ENCODE measurements at regions not wholly inside any gene's neighbourhood (a gene's known extent, or its start where the extent isn't known, plus 50 kb on each side); places are given as distances from the start of the nearest gene placed in this dataset.

DNA sequence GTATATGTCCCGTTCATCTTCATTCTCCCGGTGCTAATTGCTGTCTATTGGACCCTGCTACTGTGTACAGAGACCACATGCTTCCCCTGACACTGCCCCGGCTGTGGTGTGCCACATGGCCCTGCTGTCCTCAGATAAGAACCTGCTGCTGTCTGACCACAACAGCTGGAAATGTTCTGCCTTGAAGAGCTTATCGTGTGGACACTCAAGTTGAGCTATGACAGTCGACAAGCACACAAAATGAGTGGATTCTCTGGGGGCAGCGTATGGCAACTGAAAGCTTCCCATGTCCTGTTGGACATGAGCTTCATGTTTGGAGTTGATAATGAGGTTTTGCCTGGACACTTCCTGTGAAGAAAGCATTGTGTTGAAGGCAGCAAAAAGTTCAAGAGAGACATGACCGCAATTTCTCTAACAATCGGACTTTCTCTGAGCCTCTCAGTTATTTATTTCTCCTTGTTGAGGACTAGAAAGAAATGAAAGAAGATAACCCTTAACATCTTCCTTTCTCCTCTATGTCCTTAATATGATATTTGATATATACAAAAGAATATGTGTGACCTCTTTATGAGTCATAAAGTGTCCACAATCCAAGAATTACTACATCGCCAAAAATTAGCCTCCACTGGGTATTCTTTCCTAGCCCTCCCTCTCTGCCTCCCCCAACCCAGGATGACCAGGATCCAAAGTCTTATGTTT is 187.1 kb upstream of the TCF21 start:
- TF ChIP-seq, protein P1, sequence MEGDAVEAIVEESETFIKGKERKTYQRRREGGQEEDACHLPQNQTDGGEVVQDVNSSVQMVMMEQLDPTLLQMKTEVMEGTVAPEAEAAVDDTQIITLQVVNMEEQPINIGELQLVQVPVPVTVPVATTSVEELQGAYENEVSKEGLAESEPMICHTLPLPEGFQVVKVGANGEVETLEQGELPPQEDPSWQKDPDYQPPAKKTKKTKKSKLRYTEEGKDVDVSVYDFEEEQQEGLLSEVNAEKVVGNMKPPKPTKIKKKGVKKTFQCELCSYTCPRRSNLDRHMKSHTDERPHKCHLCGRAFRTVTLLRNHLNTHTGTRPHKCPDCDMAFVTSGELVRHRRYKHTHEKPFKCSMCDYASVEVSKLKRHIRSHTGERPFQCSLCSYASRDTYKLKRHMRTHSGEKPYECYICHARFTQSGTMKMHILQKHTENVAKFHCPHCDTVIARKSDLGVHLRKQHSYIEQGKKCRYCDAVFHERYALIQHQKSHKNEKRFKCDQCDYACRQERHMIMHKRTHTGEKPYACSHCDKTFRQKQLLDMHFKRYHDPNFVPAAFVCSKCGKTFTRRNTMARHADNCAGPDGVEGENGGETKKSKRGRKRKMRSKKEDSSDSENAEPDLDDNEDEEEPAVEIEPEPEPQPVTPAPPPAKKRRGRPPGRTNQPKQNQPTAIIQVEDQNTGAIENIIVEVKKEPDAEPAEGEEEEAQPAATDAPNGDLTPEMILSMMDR (IDR thresholded peaks at IDR 0.05) = no peak
- TF ChIP-seq POLR2A (IDR thresholded peaks at IDR 0.05) = no peak

All from gastroesophageal sphincter (tissue), 3 donors.